ENCODE measurements at regions not wholly inside any gene's neighbourhood (a gene's known extent, or its start where the extent isn't known, plus 50 kb on each side); places are given as distances from the start of the nearest gene placed in this dataset.

GRCh38 chr5:3811116-3811515 lies 215.5 kb downstream of the IRX1 start:
- DNase-seq (ENCODE audit: low read depth in 4 of 4, low spot score in 3 of 4) = no peak

GRCh38 chr5:3818624-3819023 lies 223.0 kb downstream of the IRX1 start:
- DNase-seq (ENCODE audit: low read depth in 4 of 4, low spot score in 3 of 4) = no peak

- no peak for DNase-seq (ENCODE audit: low read depth in 4 of 4, low spot score in 3 of 4)
These were observed 230.2 kb downstream of the IRX1 start for GRCh38 chr5:3825531-3826451.

- DNase-seq (ENCODE audit: low read depth in 4 of 4, low spot score in 3 of 4) = no peak
These were observed 232.0 kb downstream of the IRX1 start for GRCh38 chr5:3827624-3828023.

- DNase-seq (ENCODE audit: low read depth in 4 of 4, low spot score in 3 of 4) = no peak
These were observed 233.1 kb downstream of the IRX1 start for GRCh38 chr5:3828761-3829160.

GRCh38 chr5:3833566-3833965 lies 237.9 kb downstream of the IRX1 start:
- no peak for DNase-seq (ENCODE audit: low read depth in 4 of 4, low spot score in 3 of 4)

GRCh38 chr5:3835811-3836210 lies 240.2 kb downstream of the IRX1 start:
- DNase-seq (ENCODE audit: low read depth in 4 of 4, low spot score in 3 of 4) = no peak

GRCh38 chr5:3836528-3836927 lies 240.9 kb downstream of the IRX1 start:
- DNase-seq (ENCODE audit: low read depth in 4 of 4, low spot score in 3 of 4) = no peak

GRCh38 chr5:3837506-3837905 lies 241.9 kb downstream of the IRX1 start:
- DNase-seq (ENCODE audit: low read depth in 4 of 4, low spot score in 3 of 4) = no peak

GRCh38 chr5:3839151-3839550 lies 243.5 kb downstream of the IRX1 start:
- no peak for DNase-seq (ENCODE audit: low read depth in 4 of 4, low spot score in 3 of 4)

- DNase-seq (ENCODE audit: low read depth in 4 of 4, low spot score in 3 of 4) = no peak
These were observed 247.0 kb downstream of the IRX1 start for GRCh38 chr5:3842591-3842990.

GRCh38 chr5:3843706-3844105 lies 248.1 kb downstream of the IRX1 start:
- no peak for DNase-seq (ENCODE audit: low read depth in 4 of 4, low spot score in 3 of 4)

- no peak for DNase-seq (ENCODE audit: low read depth in 4 of 4, low spot score in 3 of 4)
These were observed 248.6 kb downstream of the IRX1 start for GRCh38 chr5:3844266-3844665.

- DNase-seq (ENCODE audit: low read depth in 4 of 4, low spot score in 3 of 4) = no peak
These were observed 249.6 kb downstream of the IRX1 start for GRCh38 chr5:3845230-3845629.

- no peak for DNase-seq (ENCODE audit: low read depth in 4 of 4, low spot score in 3 of 4)
These were observed 256.7 kb downstream of the IRX1 start for GRCh38 chr5:3852161-3852916.

GRCh38 chr5:3853362-3853761 lies 257.7 kb downstream of the IRX1 start:
- DNase-seq (ENCODE audit: low read depth in 4 of 4, low spot score in 3 of 4) = no peak

- DNase-seq (ENCODE audit: low read depth in 4 of 4, low spot score in 3 of 4) = no peak
These were observed 258.7 kb downstream of the IRX1 start for GRCh38 chr5:3854188-3854821.

- DNase-seq (ENCODE audit: low read depth in 4 of 4, low spot score in 3 of 4) = no peak
These were observed 260.4 kb downstream of the IRX1 start for GRCh38 chr5:3856036-3856435.

GRCh38 chr5:3858524-3858923 lies 262.9 kb downstream of the IRX1 start:
- DNase-seq (ENCODE audit: low read depth in 4 of 4, low spot score in 3 of 4) = no peak

GRCh38 chr5:3862906-3863305 lies 267.3 kb downstream of the IRX1 start:
- no peak for DNase-seq (ENCODE audit: low read depth in 4 of 4, low spot score in 3 of 4)

GRCh38 chr5:3875144-3875543 lies 279.5 kb downstream of the IRX1 start:
- DNase-seq (ENCODE audit: low read depth in 4 of 4, low spot score in 3 of 4) = no peak
